HCT116 (cell line): ENCODE measurements at regions not wholly inside any gene's neighbourhood (a gene's known extent, or its start where the extent isn't known, plus 50 kb on each side); places are given as distances from the start of the nearest gene placed in this dataset.

Experiments used
- ATAC-seq: fragments of 200-7000 bp; cut with Tn5 transposase; 2 replicates; pipeline ENCODE4 v1.9.1; 2020; ENCODE audit warnings: mild to moderate bottlenecking, moderate library complexity
- BruUV-seq: library from RNA; stranded (reverse); fragments of 400-500 nt; replicated peaks from 2 replicates; lab custom pipeline; 2021; lab: Mats Ljungman, UMichigan
- CTCF ChIA-PET: fragments of 300-600 bp; sonication (Branson Sonifier 250); formaldehyde crosslinking; loops from one replicate; lab custom pipeline; 2021; ENCODE audit warnings: antibody characterized with exemption; lab: Charles Lee
- POLR2A ChIA-PET: fragments of 300-600, 350-600 bp; sonication (Branson Sonifier 250); formaldehyde crosslinking; loops from one replicate; lab custom pipeline; 2021; ENCODE audit warnings: antibody characterized with exemption; lab: Charles Lee
- RAD21 ChIA-PET, 2 experiments: fragments of 300-600 bp; sonication (Branson Sonifier 250); formaldehyde crosslinking; loops; one replicate each; lab custom pipeline; 2023; ENCODE audit warnings: low total read pairs in 2 of 2; ENCODE audit not compliant: uncharacterized antibody in 2 of 2, unreplicated experiment in 2 of 2, low non-redundant PET in 1 of 2; lab: Charles Lee
- DNase-seq: peaks from one replicate; pipeline ENCODE4 v3.0.0-alpha.2; 2010; ENCODE audit warnings: low read depth, low spot score
- H2AFZ ChIP-seq: fragments of 200-600 bp; shearing (Covaris generic), sonication (generic); 2 replicates; pipeline ENCODE4 v1.6.1; 2017; ENCODE audit warnings: low read depth, mixed run types, mixed read lengths, antibody characterized with exemption, low read length; ENCODE audit not compliant: poor library complexity, severe bottlenecking
- H3K27ac ChIP-seq: 2 replicates; pipeline ENCODE4 v1.5.1; 2012; ENCODE audit warnings: low read depth, low read length
- H3K27me3 ChIP-seq: fragments of 200-600 bp; sonication (generic); 2 replicates; pipeline ENCODE4 v1.6.1; 2016; ENCODE audit warnings: mixed run types, low read length, mixed read lengths; ENCODE audit not compliant: insufficient read depth
- H3K36me3 ChIP-seq, 2 experiments: fragments of 200-500 bp in 1 of 2; fragments of 200-600 bp in 1 of 2; sonication (Bioruptor generic) in 1 of 2; sonication (generic) in 1 of 2; 2 replicates each; pipeline versions ENCODE4 v1.5.1 to v1.6.1; 2014 to 2016; ENCODE audit warnings: low read length in 2 of 2, inconsistent platforms in 1 of 2, mixed read lengths in 1 of 2, mixed run types in 1 of 2; ENCODE audit not compliant: insufficient read depth in 2 of 2, control insufficient read depth in 1 of 2
- H3K4me1 ChIP-seq, 2 experiments: fragments of 200-600 bp in 1 of 2; sonication (generic) in 1 of 2; 2 replicates each; pipeline versions ENCODE4 v1.5.1 to v1.6.1; 2012 to 2017; ENCODE audit warnings: low read length in 2 of 2, inconsistent platforms in 1 of 2, mild to moderate bottlenecking in 1 of 2, mixed read lengths in 1 of 2, mixed run types in 1 of 2, moderate library complexity in 1 of 2; ENCODE audit not compliant: insufficient read depth in 2 of 2, control insufficient read depth in 1 of 2
- H3K4me2 ChIP-seq: fragments of 200-600 bp; sonication (generic); 2 replicates; pipeline ENCODE4 v1.6.1; 2017; ENCODE audit warnings: mixed run types, low read length, mixed read lengths
- H3K4me3 ChIP-seq, 2 experiments: fragments of 200-600 bp in 1 of 2; sonication (generic) in 1 of 2; replicated peaks in 1 of 2; 2 replicates each; pipeline ENCODE4 v1.5.1; 2011 to 2016; ENCODE audit warnings: low read length in 2 of 2, control low read depth in 1 of 2, low read depth in 1 of 2, mild to moderate bottlenecking in 1 of 2, mixed read lengths in 1 of 2, mixed run types in 1 of 2
- H3K79me2 ChIP-seq: fragments of 200-600 bp; sonication (generic); 2 replicates; pipeline ENCODE4 v1.6.1; 2017; ENCODE audit warnings: mild to moderate bottlenecking, mixed run types, low read length, moderate library complexity, mixed read lengths; ENCODE audit not compliant: insufficient read depth
- H3K9ac ChIP-seq: fragments of 200-600 bp; sonication (generic); 2 replicates; pipeline ENCODE4 v1.6.1; 2016; ENCODE audit warnings: low read length, mixed read lengths
- H3K9me2 ChIP-seq: fragments of 200-600 bp; sonication (generic), shearing (Covaris generic); 2 replicates; pipeline ENCODE4 v1.6.1; 2017; ENCODE audit warnings: mixed run types, mild to moderate bottlenecking, moderate library complexity; ENCODE audit not compliant: insufficient read depth
- H3K9me3 ChIP-seq, 2 experiments: fragments of 200-500 bp in 1 of 2; fragments of 200-600 bp in 1 of 2; sonication (Bioruptor generic) in 1 of 2; sonication (generic) in 1 of 2; 2 replicates each; pipeline ENCODE4 v1.6.1; 2014 to 2017; ENCODE audit warnings: low read length in 2 of 2, mixed read lengths in 2 of 2, inconsistent platforms in 1 of 2, low read depth in 1 of 2, mild to moderate bottlenecking in 1 of 2, mixed run types in 1 of 2, moderate library complexity in 1 of 2; ENCODE audit not compliant: control insufficient read depth in 1 of 2, insufficient read depth in 1 of 2
- H4K20me1 ChIP-seq: fragments of 200-600 bp; sonication (generic), shearing (Covaris generic); 2 replicates; pipeline ENCODE4 v1.6.1; 2017; ENCODE audit warnings: mixed run types, mild to moderate bottlenecking, moderate library complexity; ENCODE audit not compliant: insufficient read depth
- ATF3 ChIP-seq: IDR thresholded peaks from 2 replicates; pipeline ENCODE4 v1.6.1; 2012
- CTCF ChIP-seq, 3 experiments: fragments of 200-600 bp in 1 of 3; sonication (generic) in 1 of 3; IDR thresholded peaks in 2 of 3; conservative IDR thresholded peaks in 1 of 3; 2 replicates each; pipeline ENCODE4 v1.5.1; 2012 to 2017; ENCODE audit warnings: low read depth in 2 of 3, low read length in 2 of 3, antibody characterized with exemption in 1 of 3, borderline replicate concordance in 1 of 3, control low read depth in 1 of 3, mild to moderate bottlenecking in 1 of 3, mixed read lengths in 1 of 3, mixed run types in 1 of 3, moderate library complexity in 1 of 3; ENCODE audit not compliant: insufficient read depth in 1 of 3
- EGR1 ChIP-seq: IDR thresholded peaks from 2 replicates; pipeline ENCODE4 v1.6.1; 2012; ENCODE audit warnings: low read depth
- ELF1 ChIP-seq: IDR thresholded peaks from 2 replicates; pipeline ENCODE4 v1.6.1; 2012; ENCODE audit warnings: low read depth, borderline replicate concordance
- EZH2 ChIP-seq: fragments of 200-600 bp; sonication (generic); IDR thresholded peaks from 2 replicates; pipeline ENCODE4 v1.6.1; 2017; ENCODE audit warnings: antibody characterized with exemption, mixed run types
- FOSL1 ChIP-seq: IDR thresholded peaks from 2 replicates; pipeline ENCODE4 v1.6.1; 2012; ENCODE audit warnings: low read depth
- JUND ChIP-seq: IDR thresholded peaks from 2 replicates; pipeline ENCODE4 v1.6.1; 2012
- POLR2A ChIP-seq: IDR thresholded peaks from 2 replicates; pipeline ENCODE4 v1.7.0; 2011; ENCODE audit warnings: borderline replicate concordance; ENCODE audit not compliant: insufficient read depth, insufficient read length; ENCODE audit errors: extremely low read depth
- POLR2AphosphoS5 ChIP-seq: IDR thresholded peaks from 2 replicates; pipeline ENCODE4 v1.6.1; 2011; ENCODE audit warnings: mild to moderate bottlenecking, low read depth, low read length, moderate library complexity
- RAD21 ChIP-seq: IDR thresholded peaks from 2 replicates; pipeline ENCODE4 v1.6.1; 2012; ENCODE audit warnings: low read depth, mild to moderate bottlenecking
- REST ChIP-seq: IDR thresholded peaks from 2 replicates; pipeline ENCODE4 v1.6.1; 2012; ENCODE audit warnings: low read depth
- SP1 ChIP-seq: IDR thresholded peaks from 2 replicates; pipeline ENCODE4 v1.6.1; 2012; ENCODE audit warnings: low read depth
- TCF7L2 ChIP-seq: IDR thresholded peaks from 2 replicates; pipeline ENCODE4 v1.7.0; 2011; ENCODE audit warnings: borderline replicate concordance, inconsistent platforms; ENCODE audit not compliant: insufficient read depth, insufficient read length; ENCODE audit errors: extremely low read depth
- YY1 ChIP-seq: IDR thresholded peaks from 2 replicates; pipeline ENCODE4 v1.6.1; 2011; ENCODE audit warnings: low read length, low read depth, moderate library complexity, mild to moderate bottlenecking; ENCODE audit not compliant: insufficient replicate concordance; ENCODE audit errors: extremely low read depth
- ZBTB33 ChIP-seq: IDR thresholded peaks from 2 replicates; pipeline ENCODE4 v1.6.1; 2011; ENCODE audit warnings: mild to moderate bottlenecking, low read length, moderate library complexity; ENCODE audit not compliant: insufficient replicate concordance; ENCODE audit errors: extremely low read depth
- ZFX ChIP-seq: fragments of 450-650 bp; IDR thresholded peaks from 2 replicates; pipeline ENCODE4 v1.6.1; 2017
- ZNF274 ChIP-seq: fragments of 200-500 bp; sonication (Bioruptor generic); IDR thresholded peaks from 2 replicates; pipeline ENCODE4 v1.6.1; 2014; ENCODE audit warnings: mild to moderate bottlenecking, low read depth, low read length, inconsistent platforms
- intact Hi-C: fragments of 100-400 bp; cut with micrococcal nuclease; formaldehyde crosslinking; loops from 2 replicates; pipeline ENCODE4 v1.10.0; 2022

GRCh38 chr14:31969699-31970240 is 107.3 kb upstream of the ARHGAP5 start (continued):
- TF ChIP-seq REST (no peak), ATF3 (no peak)

- BruUV-seq, result no TSS peak
- peaks cover 0 to 5% of the 10 kb centered on the region in 2 experiments; a peak in 1 of 4 replicates for H3K4me1 ChIP-seq
- H3K27me3 ChIP-seq, result no peaks in the 10 kb centered on the region
- H3K27ac ChIP-seq, result no peak overlapping the region
- DNase-seq, result no peak
- ATAC-seq, result no peak
- RAD21 ChIA-PET, result no interaction called here
- H4K20me1 ChIP-seq, result no peaks in the 10 kb centered on the region
- POLR2A ChIA-PET, result no interaction called here
- TF ChIP-seq CTCF (IDR thresholded peaks at IDR 0.05 in 2 of 3, conservative IDR thresholded peaks at IDR 0.05 in 1 of 3; ENCODE audit: borderline replicate concordance in 1 of 3, insufficient read depth in 1 of 3, low read depth in 2 of 3, low read length in 2 of 3), result no peak
- TF ChIP-seq RAD21, result no peak
- no peak for TF ChIP-seq ELF1
- no peak for TF ChIP-seq ZFX
- no peak for TF ChIP-seq ZBTB33
- TF ChIP-seq TCF7L2, result no peak
- TF ChIP-seq POLR2A, result no peak
- no peak for TF ChIP-seq POLR2AphosphoS5
- no peak for TF ChIP-seq EZH2
- TF ChIP-seq ZNF274, result no peak
- no peak for TF ChIP-seq EGR1
- no peak for TF ChIP-seq FOSL1
- TF ChIP-seq ATF3, result no peak
- TF ChIP-seq YY1, result no peak
- TF ChIP-seq JUND, result no peak
- no peak for TF ChIP-seq SP1
- no peaks in the 10 kb centered on the region for H3K36me3 ChIP-seq
- H3K4me2 ChIP-seq, result no peak overlapping the region
- no peaks in the 10 kb centered on the region for H3K9me2 ChIP-seq
- H3K4me3 ChIP-seq, result no peak overlapping the region
- no peaks in the 10 kb centered on the region for H3K79me2 ChIP-seq
- intact Hi-C loops, result no loop called here
- no peak overlapping the region for H3K9ac ChIP-seq
- CTCF ChIA-PET, result no interaction called here
- H3K9me3 ChIP-seq, result peaks cover 0 to 11% of the 10 kb centered on the region in 2 experiments; a peak in 2 of 4 replicates
- H2AFZ ChIP-seq, result no peak overlapping the region
These were observed 106.4 kb upstream of the ARHGAP5 start for GRCh38 chr14:31970744-31971143.
